Ishikawa (cell line): ENCODE measurements at regions not wholly inside any gene's neighbourhood (a gene's known extent, or its start where the extent isn't known, plus 50 kb on each side); places are given as distances from the start of the nearest gene placed in this dataset.

Experiments used
- CEBPB ChIP-seq: IDR thresholded peaks from 2 replicates; pipeline ENCODE4 v1.6.1; 2012
- CREB1 ChIP-seq: IDR thresholded peaks from 2 replicates; pipeline ENCODE4 v1.6.1; 2012; ENCODE audit warnings: low read depth
- EGR1 ChIP-seq: IDR thresholded peaks from 2 replicates; pipeline ENCODE4 v1.6.1; 2012
- EP300 ChIP-seq: IDR thresholded peaks from 2 replicates; pipeline ENCODE4 v1.6.1; 2012; ENCODE audit warnings: borderline replicate concordance
- FOXM1 ChIP-seq: IDR thresholded peaks from 2 replicates; pipeline ENCODE4 v1.6.1; 2012; ENCODE audit warnings: low read depth, borderline replicate concordance
- MAX ChIP-seq: IDR thresholded peaks from 2 replicates; pipeline ENCODE4 v1.6.1; 2012
- NFIC ChIP-seq: IDR thresholded peaks from 2 replicates; pipeline ENCODE4 v1.6.1; 2012
- RAD21 ChIP-seq: IDR thresholded peaks from 2 replicates; pipeline ENCODE4 v1.6.1; 2012; ENCODE audit warnings: low read depth
- REST ChIP-seq: IDR thresholded peaks from 2 replicates; pipeline ENCODE4 v1.6.1; 2012; ENCODE audit warnings: low read depth, mild to moderate bottlenecking
- TAF1 ChIP-seq: IDR thresholded peaks from 2 replicates; pipeline ENCODE4 v1.6.1; 2012; ENCODE audit warnings: low read depth, mild to moderate bottlenecking
- TCF12 ChIP-seq: IDR thresholded peaks from 2 replicates; pipeline ENCODE4 v1.6.1; 2012; ENCODE audit warnings: low read depth
- TEAD4 ChIP-seq: IDR thresholded peaks from 2 replicates; pipeline ENCODE4 v1.6.1; 2012
- USF1 ChIP-seq: IDR thresholded peaks from 2 replicates; pipeline ENCODE4 v1.6.1; 2012
- YY1 ChIP-seq: IDR thresholded peaks from 2 replicates; pipeline ENCODE4 v1.6.1; 2012; ENCODE audit warnings: low read depth
- ZBTB7A ChIP-seq: IDR thresholded peaks from 2 replicates; pipeline ENCODE4 v1.6.1; 2012; ENCODE audit warnings: low read depth

GRCh38 chr10:89080660-89081059 lies 90.1 kb downstream of the FAS start:
- TF ChIP-seq FOXM1 (no peak), TCF12 (no peak), ZBTB7A (no peak), EGR1 (no peak), CEBPB (no peak), RAD21 (no peak), NFIC (no peak), MAX (no peak), REST (no peak)

- no peak for TF ChIP-seq REST
- no peak for TF ChIP-seq MAX
- TF ChIP-seq YY1, result no peak
- no peak for TF ChIP-seq EP300
- TF ChIP-seq FOXM1, result no peak
- TF ChIP-seq EGR1, result no peak
- TF ChIP-seq TEAD4, result no peak
- no peak for TF ChIP-seq NFIC
- TF ChIP-seq TAF1, result no peak
- no peak for TF ChIP-seq RAD21
- TF ChIP-seq CREB1, result no peak
- TF ChIP-seq TCF12, result no peak
- TF ChIP-seq CEBPB, result no peak
- no peak for TF ChIP-seq ZBTB7A
- TF ChIP-seq USF1, result no peak
Observed at GRCh38 chr10:89079961-89080360, 89.4 kb downstream of the FAS start.

- no peak for TF ChIP-seq FOXM1
- no peak for TF ChIP-seq CEBPB
- no peak for TF ChIP-seq REST
- TF ChIP-seq EP300, result no peak
- no peak for TF ChIP-seq YY1
- no peak for TF ChIP-seq TEAD4
- TF ChIP-seq TAF1, result no peak
- no peak for TF ChIP-seq RAD21
- no peak for TF ChIP-seq USF1
- TF ChIP-seq EGR1, result no peak
- no peak for TF ChIP-seq TCF12
- no peak for TF ChIP-seq MAX
- no peak for TF ChIP-seq ZBTB7A
- no peak for TF ChIP-seq CREB1
- no peak for TF ChIP-seq NFIC
Observed at GRCh38 chr10:89078724-89079672, 88.4 kb downstream of the FAS start.

- TF ChIP-seq NFIC (no peak), USF1 (no peak), FOXM1 (no peak), TAF1 (no peak), MAX (no peak), EGR1 (no peak), REST (no peak), RAD21 (no peak)
Observed at GRCh38 chr10:89076120-89076519, 85.5 kb downstream of the FAS start.
